Adipose tissue (tissue), 3 donors: ENCODE measurements at regions not wholly inside any gene's neighbourhood (a gene's known extent, or its start where the extent isn't known, plus 50 kb on each side); places are given as distances from the start of the nearest gene placed in this dataset.
A peak's percentile ranks its signal among the peaks of the same experiment; 100 is the strongest.

Experiments used
- H3K27ac ChIP-seq: one replicate; pipeline ENCODE4 v1.5.1; 2013; ENCODE audit warnings: low read depth, low read length
- WGBS, 3 donors: extraction: QIAGEN DNeasy Blood & Tissue Kit; methylation state at CpG; one replicate each; pipeline ENCODE4 v1.1.7; 2013; 5-methylcytosine and 5-hydroxymethylcytosine counted together
- donor health status: healthy with polysubstance abuse.
- donor health status: Bipolar disorder and iron deficiency.
- donor health status: healthy.

DNA sequence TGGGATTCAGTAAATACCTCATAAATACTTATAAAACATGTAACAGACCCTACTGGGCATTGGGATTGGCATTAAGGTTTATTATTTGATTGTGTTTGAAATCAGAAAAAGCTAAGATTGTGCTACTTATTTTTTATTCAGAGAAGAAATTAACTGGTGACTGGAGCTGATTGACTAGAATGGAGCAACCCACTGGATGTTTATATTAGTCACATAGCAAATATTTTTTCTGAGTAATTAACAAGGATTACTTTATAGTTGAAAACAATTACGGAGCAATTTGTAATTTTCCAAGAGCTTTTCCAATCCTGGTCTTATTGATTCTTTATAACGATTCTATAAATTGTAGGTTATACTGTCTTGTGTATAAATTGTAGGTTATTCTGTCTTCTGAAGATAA, 208.7 kb downstream of the HLX start:
- WGBS, 3 donors, result 79 to 96% (median 90%) methylated on average over 2 of the region's 2 CpGs
- no peak overlapping the region for H3K27ac ChIP-seq

DNA sequence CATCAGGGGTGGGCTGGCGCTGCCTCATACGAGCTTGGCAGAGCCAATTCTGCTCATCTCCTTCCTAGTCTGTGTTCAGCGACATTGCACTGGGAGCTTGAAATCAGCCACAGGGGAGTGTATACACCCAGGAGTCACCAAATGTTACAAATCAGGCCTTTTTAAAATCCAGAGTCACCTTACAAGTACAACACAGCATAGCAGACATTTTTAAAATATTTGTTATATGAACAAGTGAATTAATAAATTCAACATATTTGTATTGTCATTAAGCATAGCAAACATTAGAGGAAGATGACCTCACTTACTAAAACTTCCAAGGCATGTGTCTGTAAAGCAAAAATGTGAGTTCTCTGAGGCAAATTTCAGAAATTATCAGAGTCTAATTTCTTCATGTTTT, 210.0 kb downstream of the HLX start:
- H3K27ac ChIP-seq, result no peak overlapping the region
- 86 to 90% (median 88%) methylated on average over 3 of the region's 3 CpGs for WGBS, 3 donors

DNA sequence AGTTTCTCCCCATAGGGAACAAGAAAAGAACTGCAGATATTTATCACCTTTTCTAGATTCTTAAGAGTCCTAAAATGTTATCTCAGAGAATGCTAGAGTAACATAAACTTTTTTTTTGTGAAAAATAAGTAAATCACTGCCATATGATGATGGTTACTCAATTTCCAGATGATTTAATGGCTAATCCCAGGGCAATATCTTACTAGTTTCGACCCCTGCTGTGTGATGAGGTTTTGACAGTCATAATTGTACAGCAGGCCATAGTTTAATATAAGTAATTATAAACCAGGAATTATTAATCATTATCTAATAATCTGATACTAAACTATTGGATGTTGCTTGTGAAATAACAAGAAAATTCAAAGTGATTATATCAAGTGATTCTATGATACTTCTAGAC, 210.6 kb downstream of the HLX start:
- WGBS, 3 donors, result 52 to 73% (median 71%) methylated on average over 1 of the region's 1 CpG
- no peak overlapping the region for H3K27ac ChIP-seq

DNA sequence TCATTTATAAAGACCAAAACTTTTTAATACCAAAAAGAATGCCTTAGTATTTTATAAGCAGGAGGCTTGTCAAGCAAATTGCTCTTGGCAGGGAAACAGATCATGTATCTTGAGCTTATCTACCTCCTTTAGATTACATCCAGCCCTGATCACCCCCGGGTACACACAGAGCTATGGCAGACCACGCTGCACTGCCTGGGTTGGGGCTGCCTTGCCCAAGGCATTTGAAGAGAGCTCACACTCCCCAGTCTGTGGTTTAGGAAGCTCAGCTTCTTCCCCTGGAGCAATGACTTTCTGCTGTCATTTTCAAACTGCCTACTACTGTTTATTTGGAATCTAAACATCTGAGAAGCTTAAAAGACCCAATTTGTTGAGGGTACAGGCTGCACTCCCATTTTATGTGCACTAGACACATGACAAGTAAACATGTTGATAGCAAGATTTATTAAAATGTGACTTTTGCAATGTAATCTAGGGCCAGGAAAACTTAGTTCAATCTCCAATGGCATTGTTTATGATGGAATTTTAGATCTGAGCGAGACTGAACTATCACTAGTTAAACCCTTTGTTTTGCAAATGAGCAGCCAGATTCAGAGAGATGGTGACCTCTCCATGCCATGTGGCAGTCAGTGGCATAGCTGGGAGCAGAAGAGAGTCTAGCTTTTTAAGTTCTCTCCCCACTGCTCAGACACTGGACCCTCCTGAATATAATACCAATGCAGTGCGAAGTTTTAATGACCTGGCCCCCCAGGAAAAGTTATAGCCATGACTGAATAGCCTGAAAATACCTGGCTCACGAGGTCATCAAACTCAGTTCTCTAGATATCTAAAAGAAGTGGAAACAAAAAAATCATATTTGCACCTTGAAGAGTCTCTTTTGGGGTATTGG, 214.9 kb downstream of the HLX start:
- 45 to 66% (median 64%) methylated on average over 5 of the region's 5 CpGs for WGBS, 3 donors
- H3K27ac ChIP-seq, result no peak overlapping the region

DNA sequence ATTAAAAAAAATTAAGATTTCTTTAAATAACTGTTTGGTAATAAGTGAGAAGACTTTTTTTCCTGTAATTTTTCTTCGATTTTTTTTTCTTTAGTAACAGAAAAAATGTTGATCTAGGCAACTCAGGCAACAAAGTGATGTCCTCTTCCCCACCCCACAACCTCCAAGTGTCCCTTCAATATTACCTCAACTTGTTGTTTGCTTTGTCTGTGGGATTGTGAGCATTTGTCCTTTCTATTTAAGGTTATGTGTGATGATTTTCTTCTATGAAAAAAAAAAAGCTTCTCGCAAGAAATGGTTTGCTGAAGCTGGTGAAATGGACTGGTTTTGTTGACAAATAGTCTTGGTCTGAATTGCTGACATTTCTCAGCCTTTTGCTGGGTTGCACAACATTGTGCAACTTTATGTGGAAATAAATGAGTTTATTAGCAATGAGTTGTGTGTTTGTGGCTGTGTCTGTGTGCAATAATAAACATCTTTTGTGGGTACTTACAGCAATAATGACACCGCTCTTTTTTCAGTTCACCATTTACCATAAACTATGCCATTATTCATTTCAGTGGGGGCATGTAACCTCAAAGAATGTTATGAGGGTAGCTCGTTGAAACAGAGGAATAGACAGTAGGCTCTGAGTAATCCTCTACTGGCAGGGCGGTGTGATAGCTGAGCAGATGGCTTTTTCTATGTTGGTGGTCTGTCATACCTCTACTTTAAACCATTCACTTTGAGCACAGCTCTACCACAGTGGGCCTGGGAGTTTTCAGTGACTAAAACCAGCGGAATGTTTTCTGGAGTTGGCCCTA, 218.4 kb downstream of the HLX start:
- WGBS, 3 donors, result 55 to 72% (median 58%) methylated on average over 6 of the region's 6 CpGs

DNA sequence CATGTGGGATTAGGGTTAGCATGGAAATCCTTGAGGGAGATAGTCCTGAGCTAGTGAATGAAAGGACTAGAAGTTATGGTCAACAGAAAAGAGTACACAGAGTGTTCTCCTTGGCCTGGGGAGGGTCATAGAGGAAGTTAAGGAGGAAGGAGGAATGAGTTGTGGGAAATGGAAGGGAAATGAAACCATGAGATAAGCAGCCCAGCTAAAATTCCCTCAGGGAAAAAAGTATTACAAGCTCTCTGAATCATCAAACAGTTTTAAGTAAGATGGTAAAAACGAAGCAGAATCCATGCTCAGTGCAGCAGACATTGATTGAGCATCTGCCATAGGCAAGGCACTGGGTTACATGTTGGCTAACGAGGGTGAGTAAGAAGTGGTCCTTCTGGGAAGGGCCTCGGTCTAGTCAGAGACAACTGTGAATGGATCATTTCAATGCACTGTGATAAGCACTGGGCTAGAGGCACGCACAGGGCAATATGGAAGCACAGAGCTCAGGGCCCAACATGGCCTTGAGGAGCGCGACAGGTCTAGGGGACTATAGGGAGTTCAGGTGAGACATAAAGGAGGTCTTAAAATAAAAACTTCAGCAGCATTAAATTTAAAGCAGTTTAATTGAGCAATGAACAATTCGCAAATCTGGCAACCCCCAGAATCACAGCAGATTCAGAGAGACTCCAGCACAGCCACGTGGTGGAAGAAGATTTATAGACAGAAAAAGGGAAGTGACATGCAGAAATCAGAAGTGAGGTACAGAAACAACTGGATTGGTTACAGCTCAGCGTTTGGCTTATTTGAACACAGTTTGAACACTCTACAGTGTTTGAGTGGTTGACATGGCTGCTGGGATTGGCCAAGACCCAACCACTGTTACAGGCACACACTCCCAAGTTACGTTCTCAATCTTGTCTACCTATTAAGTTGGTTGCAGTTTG, 219.5 kb downstream of the HLX start:
- 68 to 78% (median 70%) methylated on average over 10 of the region's 10 CpGs for WGBS, 3 donors
- peak overlapping the region; percentile 51 for H3K27ac ChIP-seq

More for the DNA sequence above, 218.4 kb downstream of the HLX start:
- H3K27ac ChIP-seq, result peak overlapping the region; percentile 51

DNA sequence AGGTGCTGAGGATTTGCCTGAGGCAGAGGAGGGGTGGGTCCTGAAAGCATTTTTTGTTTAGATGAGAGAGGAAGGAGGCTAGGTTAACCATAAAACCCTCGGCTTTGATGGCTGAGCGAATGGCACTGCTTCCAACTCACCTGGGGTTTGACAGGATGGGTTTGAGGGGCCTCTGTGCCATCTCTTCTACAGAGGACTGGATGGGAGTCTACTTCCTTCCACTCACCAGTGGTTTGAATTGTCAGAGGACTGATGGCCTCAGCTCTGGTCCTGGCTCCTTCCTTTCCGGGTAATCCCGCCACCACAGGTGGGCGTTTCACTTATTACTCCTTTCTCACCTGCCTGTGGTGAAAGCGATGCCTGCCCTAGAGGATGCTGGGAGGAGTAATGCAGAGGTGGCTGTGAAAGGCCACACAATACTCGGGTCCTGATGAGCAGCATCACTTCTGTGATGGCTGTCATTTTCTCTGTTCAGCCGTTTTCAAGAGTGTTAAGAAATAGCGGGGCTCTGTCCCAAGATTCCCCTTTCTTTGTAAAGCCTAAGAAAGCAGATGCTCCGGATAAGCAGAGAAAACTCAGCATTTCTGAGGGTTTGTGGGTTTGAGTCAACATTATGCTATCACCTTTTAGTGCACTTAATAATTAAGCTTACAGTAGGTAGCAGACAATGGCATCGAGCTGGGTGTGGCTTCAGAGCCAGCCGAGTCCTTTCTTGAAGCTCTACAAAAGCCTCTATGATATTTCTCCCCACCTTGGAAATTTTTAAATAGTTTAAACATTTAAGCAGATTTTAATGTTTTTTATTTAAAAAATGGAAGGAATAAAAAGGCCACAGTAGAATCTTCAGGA, 220.7 kb downstream of the HLX start:
- 80 to 84% (median 82%) methylated on average over 12 of the region's 12 CpGs for WGBS, 3 donors
- no peak overlapping the region for H3K27ac ChIP-seq

DNA sequence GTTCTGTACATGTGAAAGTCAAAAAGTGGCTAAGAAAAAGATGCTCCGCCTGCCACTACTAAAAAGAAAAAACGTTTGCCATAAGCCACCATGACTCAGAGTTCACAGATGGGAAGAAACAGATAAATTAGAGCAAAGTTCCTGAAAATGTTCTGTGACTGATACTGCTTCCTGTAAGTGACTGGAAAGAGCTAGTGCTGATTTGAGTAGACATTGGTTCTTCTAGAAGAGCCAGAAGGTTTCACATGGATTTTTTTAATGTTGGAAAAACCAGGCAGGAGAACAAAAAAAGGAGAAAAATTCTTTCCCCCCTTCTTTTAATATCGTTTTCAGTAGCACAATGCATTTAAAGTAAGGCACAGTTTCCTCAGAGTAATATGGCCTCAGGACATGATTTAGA, 221.4 kb downstream of the HLX start:
- 13 to 38% (median 17%) methylated on average over 3 of the region's 3 CpGs for WGBS, 3 donors
- no peak overlapping the region for H3K27ac ChIP-seq

DNA sequence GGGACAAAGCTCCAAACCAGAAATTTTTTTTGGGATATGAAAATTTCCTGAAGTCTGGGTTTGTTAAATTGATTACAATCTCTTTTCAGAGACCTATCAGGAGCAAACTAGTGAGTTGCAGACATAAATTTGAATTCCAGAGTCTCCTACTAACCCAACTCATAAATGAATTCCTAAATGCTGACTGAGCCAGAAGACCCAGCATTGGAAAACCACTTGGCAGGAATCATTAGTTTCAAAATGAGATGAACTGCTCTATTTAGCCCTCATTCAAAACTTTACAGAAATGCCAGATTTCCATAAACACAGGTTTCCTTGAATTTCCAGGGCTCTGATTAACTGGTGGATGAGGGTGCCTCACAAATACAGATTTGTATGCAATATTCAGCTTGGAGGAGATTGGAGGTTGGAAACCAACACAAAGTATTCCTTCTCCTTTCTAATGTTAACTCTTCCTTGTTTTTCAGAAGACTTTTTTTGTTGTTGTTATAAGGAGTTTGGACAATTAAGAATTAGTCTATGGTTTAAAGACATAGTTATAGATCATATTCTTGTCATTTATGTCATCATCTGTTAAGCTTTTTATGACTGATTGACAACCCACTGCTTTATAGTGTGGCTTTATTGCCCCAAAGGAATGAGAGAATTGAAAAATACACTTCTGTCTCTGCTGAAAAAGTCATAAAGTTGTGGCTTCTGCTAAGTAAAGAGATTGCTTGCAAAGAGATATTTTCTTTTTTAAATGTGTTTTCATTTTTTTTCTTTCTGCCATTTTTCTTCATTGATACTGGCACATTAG, 222.8 kb downstream of the HLX start:
- no peak overlapping the region for H3K27ac ChIP-seq

DNA sequence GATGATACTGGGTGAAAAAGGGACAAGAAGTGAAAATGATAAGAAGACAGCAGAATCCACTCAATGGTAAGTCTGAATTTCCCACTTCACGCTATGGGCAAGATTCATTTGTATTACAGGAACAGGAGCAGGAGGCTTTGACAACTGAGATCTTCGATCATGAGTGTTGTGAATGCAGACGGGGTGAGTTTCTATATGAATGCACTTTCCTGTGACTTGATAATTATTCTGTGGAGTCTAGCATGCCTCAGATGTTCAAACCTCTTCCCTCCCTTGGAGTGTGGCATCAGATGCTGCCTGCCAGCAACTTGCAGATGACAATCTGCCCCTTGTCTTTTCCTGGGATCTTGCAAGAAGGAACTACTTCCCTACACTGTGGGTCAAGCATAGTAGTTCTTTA, 225.4 kb downstream of the HLX start:
- WGBS, 3 donors, result 89 to 94% (median 89%) methylated on average over 3 of the region's 3 CpGs
- H3K27ac ChIP-seq, result no peak overlapping the region

DNA sequence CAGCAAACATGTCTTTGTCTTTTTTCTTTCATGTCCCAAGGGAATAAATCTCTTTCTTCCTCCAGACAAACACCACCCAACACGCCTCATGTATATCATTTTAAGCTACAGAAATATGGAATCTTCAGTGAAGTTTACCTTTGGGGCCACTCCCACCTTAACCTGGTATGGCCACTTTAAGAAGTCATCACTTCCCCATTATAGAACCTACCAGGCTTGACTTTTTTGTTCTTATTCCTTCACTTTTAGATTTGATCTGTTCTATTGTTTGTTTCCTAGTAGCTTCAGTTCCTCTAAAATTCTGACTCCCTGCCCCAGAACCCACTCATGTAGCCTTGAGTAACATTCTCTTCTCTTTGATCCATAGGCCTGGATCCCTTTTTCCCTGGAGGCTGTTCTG, 226.3 kb downstream of the HLX start:
- H3K27ac ChIP-seq, result no peak overlapping the region
- 79 to 98% (median 96%) methylated on average over 1 of the region's 1 CpG for WGBS, 3 donors

DNA sequence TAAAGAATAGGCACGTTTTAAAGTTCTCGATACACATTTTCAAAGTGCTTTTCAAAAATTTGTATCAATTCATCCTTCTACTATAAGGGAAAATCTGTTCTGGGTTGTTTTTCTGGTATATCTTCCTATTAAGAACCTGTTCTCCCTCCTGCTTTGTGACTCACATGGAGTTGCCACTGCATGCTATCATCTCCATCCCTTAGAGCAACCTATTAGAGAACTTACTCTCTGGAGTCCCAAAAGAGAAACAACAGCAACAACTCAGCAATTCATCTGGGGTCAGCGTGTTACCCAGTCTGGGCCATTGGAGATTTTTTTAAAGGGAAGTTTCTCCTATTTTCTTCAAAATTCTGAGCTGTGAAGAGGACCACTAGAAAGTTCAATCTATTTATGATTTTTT, 227.4 kb downstream of the HLX start:
- no peak overlapping the region for H3K27ac ChIP-seq
- 59 to 63% (median 63%) methylated on average over 3 of the region's 3 CpGs for WGBS, 3 donors

DNA sequence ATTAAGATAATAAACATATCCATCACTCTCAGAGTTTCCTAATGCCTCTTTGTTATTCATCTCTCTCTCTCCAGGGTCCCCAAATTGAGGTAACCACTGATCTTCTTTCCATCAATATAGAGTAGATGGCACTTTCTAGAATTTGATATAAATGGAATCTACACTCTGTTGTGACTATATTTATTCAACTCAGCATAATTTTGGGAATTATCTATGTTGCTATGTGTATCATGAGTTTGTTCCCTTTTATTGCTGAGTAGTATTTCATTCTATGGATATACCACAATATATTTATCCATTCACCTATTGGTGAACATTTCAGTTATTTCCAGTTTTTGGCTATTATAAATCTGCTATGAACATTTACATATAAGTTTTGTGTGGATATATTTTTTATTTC, 230.7 kb downstream of the HLX start:
- H3K27ac ChIP-seq, result no peak overlapping the region

DNA sequence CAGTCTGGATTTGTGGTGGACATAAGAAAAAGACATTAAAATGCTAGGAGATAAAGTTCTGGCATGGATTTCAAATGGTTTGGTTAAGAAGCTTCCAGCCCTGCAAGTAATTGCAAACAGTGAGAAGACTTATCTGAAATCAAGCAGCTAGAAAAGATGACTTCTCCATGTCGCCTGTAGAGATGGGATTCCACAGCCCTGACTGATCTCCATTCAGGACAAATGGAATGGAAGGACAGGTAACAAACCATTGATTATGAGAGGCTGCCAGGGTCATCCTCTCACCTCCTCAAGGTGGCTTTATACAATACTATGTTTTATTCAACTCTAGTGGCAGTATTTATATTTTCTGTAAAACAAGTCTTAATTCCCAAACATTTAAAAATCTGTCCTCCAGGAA, 237.9 kb downstream of the HLX start:
- no peak overlapping the region for H3K27ac ChIP-seq
- 71 to 87% (median 81%) methylated on average over 1 of the region's 1 CpG for WGBS, 3 donors

DNA sequence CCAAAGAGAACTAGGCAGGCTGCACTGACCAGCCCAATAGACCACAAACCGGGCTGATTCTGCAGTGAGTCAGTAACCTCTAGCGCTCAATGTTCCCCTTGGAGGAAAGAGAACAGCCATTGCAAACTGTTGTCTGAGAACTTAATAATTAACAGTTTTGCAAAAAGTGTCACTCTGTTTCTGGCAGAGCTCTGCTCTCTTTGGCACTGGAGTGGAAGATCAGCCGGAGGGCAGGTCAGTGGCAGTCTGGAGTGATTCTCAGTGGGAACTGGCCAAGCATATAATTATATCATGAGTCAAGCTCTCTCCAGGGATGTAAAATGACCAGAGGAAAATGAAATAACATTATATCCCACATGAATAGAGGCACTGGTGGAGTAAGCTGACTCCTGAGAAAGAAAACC, 238.3 kb downstream of the HLX start:
- no peak overlapping the region for H3K27ac ChIP-seq
- 12 to 53% (median 48%) methylated on average over 3 of the region's 3 CpGs for WGBS, 3 donors

DNA sequence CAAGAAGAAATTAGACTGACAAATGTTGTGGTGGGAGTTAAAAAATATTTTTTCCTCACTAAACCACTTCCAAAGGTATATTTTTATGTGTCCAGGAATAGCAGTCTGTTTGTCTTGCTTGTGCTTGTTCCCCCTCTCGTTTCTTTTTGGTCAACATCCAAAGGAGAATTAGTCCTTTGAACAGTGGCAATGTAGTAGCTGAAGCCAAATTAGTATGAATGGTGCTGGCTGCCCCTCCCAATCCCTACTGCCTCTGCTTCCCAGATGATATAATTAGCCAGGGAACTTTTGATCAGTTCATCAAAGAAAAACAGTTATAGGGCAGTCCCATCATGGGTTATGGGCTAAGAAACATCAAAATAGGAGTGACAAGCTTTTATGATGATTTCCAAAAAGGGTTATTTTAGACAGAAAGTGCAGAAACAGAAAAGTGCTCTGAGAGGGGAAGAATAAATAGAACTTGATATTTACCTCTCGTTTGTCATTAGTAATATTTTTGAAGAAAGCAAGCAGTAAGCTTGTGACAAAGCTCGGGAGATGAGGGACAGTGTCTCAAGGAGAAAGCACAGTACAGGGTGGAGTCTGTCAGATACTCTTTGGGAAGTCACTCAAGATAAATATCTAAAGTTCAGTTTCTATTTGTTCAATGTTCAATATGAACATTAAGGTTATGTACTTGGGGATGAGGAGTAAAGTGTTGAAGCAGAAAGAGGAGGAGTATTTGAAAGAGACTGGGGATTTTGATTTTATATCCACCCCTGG, 239.1 kb downstream of the HLX start:
- 49 to 61% (median 56%) methylated on average over 3 of the region's 3 CpGs for WGBS, 3 donors
- no peak overlapping the region for H3K27ac ChIP-seq

DNA sequence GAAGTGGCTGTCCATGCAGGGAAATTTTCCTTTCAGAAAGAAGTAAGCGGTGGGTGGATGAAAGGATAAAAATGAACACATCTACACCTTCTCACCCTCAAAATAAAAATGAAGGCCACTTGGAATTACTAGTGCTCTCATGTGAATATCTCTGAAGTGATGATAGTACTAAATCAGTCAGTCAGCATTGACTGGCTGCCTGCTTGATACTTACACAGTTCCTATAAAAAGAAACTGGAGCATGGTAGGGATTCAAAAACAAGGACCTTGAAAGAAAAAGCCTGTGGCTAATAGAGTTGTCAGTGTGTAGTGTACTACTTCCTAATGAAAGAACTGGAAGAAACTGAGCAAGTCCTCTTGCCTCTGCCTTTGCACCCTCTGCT, 239.7 kb downstream of the HLX start:
- no peak overlapping the region for H3K27ac ChIP-seq
- WGBS, 3 donors, result 86 to 95% (median 95%) methylated on average over 1 of the region's 1 CpG
